ENCODE measurements at regions not wholly inside any gene's neighbourhood (a gene's known extent, or its start where the extent isn't known, plus 50 kb on each side); places are given as distances from the start of the nearest gene placed in this dataset.

GRCh38 chr5:56598941-56599340 is 216.4 kb upstream of the MAP3K1 start:
- TF ChIP-seq GABPA (tag; conservative IDR thresholded peaks at IDR 0.05; ENCODE audit: low read depth) (no peak), IRF2 (CRISPR knock-in tag; IDR thresholded peaks at IDR 0.05) (no peak), ZNF354B (CRISPR knock-in tag; IDR thresholded peaks at IDR 0.05) (no peak), REST (IDR thresholded peaks at IDR 0.05; ENCODE audit: borderline replicate concordance) (no peak), REST (CRISPR knock-in tag; IDR thresholded peaks at IDR 0.05; ENCODE audit: low read depth) (no peak), SIN3B (IDR thresholded peaks at IDR 0.05; ENCODE audit: low read depth) (no peak), ZNF146 (CRISPR knock-in tag; IDR thresholded peaks at IDR 0.05; ENCODE audit: unreplicated experiment) (no peak), PKNOX1 (IDR thresholded peaks at IDR 0.05) (no peak), MAFK (IDR thresholded peaks at IDR 0.05; ENCODE audit: low read length) (no peak), ZKSCAN1 (IDR thresholded peaks at IDR 0.05; ENCODE audit: low read depth, low read length) (no peak), SMC3 (conservative IDR thresholded peaks at IDR 0.05; ENCODE audit: insufficient read depth, low read depth, low read length) (no peak), PPARD (CRISPR knock-in tag; IDR thresholded peaks at IDR 0.05) (no peak), ELK1 (CRISPR knock-in tag; IDR thresholded peaks at IDR 0.05) (no peak)

Measured in K562 (cell line).